Fibroblast of lung (primary cell): ENCODE measurements at regions not wholly inside any gene's neighbourhood (a gene's known extent, or its start where the extent isn't known, plus 50 kb on each side); places are given as distances from the start of the nearest gene placed in this dataset.

Experiments
- DNase-seq, 2 donors: peaks; one replicate each; pipeline versions ENCODE4 v3.0.0 to v3.0.0-alpha.2; 2010; ENCODE audit warnings: low read depth in 2 of 2
- H2AFZ ChIP-seq: 2 replicates; pipeline ENCODE4 v1.5.1; 2012; ENCODE audit warnings: low read length, control low read depth, inconsistent platforms
- H3K27ac ChIP-seq: 2 replicates; pipeline ENCODE4 v1.5.1; 2011; ENCODE audit warnings: low read length, control low read depth; ENCODE audit not compliant: insufficient read depth
- H3K27me3 ChIP-seq: 2 replicates; pipeline ENCODE4 v1.5.1; 2011; ENCODE audit warnings: mild to moderate bottlenecking, low read length; ENCODE audit not compliant: control insufficient read depth, insufficient read depth
- H3K36me3 ChIP-seq: 2 replicates; pipeline ENCODE4 v1.5.1; 2011; ENCODE audit warnings: low read length; ENCODE audit not compliant: control insufficient read depth, insufficient read depth
- H3K4me1 ChIP-seq: 2 replicates; pipeline ENCODE4 v1.5.1; 2011; ENCODE audit warnings: low read length; ENCODE audit not compliant: control insufficient read depth, insufficient read depth; ENCODE audit errors: extremely low read depth
- H3K4me2 ChIP-seq: 2 replicates; pipeline ENCODE4 v1.5.1; 2011; ENCODE audit warnings: low read length, control low read depth; ENCODE audit not compliant: insufficient read depth; ENCODE audit errors: extremely low read depth
- H3K4me3 ChIP-seq, 4 experiments: fragments of 200-600 bp in 1 of 4; sonication (generic) in 1 of 4; replicated peaks in 1 of 4; 2 replicates each; pipeline ENCODE4 v1.5.1; 2011 to 2016; ENCODE audit warnings: low read length in 4 of 4, low read depth in 3 of 4, mild to moderate bottlenecking in 3 of 4, control low read depth in 2 of 4, inconsistent platforms in 1 of 4, mixed read lengths in 1 of 4; ENCODE audit not compliant: insufficient read depth in 1 of 4; ENCODE audit errors: control extremely low read depth in 1 of 4
- H3K79me2 ChIP-seq: 2 replicates; pipeline ENCODE4 v1.5.1; 2012; ENCODE audit warnings: mild to moderate bottlenecking, low read length, inconsistent platforms; ENCODE audit not compliant: control insufficient read depth, insufficient read depth
- H3K9ac ChIP-seq: 2 replicates; pipeline ENCODE4 v1.5.1; 2011; ENCODE audit warnings: mild to moderate bottlenecking, low read length, control low read depth; ENCODE audit not compliant: insufficient read depth
- H3K9me3 ChIP-seq: 2 replicates; pipeline ENCODE4 v1.5.1; 2012; ENCODE audit warnings: low read depth, low read length; ENCODE audit not compliant: control insufficient read depth, insufficient read depth
- H4K20me1 ChIP-seq: 2 replicates; pipeline ENCODE4 v1.5.1; 2011; ENCODE audit warnings: low read length; ENCODE audit not compliant: control insufficient read depth, insufficient read depth; ENCODE audit errors: extremely low read depth
- EZH2 ChIP-seq: IDR thresholded peaks from 2 replicates; pipeline ENCODE4 v1.5.1; 2012; ENCODE audit warnings: low read length, control low read depth, mild to moderate bottlenecking; ENCODE audit errors: missing control alignments
- TF ChIP-seq, protein P1 (sequence below), 2 donors: IDR thresholded peaks in 1 of 2; conservative IDR thresholded peaks in 1 of 2; 1 replicate in 1 of 2; 2 replicates in 1 of 2; pipeline ENCODE4 v1.5.1; 2011 to 2012; ENCODE audit warnings: low read length in 2 of 2, control low read depth in 1 of 2, inconsistent platforms in 1 of 2, low read depth in 1 of 2, mild to moderate bottlenecking in 1 of 2

DNA sequence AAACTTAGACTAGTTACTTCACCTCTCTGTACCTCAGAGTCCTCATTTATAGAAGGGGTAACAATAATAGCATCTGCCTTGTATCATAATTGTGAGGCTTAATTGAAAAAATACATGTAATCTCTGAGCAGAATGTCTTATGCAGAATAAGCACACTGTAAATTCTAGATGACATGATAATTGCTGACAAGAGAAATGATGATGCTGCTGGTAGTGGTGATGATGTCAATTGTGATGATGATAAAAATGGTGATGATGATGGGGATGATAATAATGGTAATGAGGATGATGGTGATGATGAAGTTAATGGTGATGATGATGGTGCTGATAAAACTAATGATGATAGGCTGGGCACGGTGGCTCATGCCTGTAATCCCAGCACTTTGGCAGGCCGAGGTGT, 346.1 kb upstream of the CDH4 start:
- Histone ChIP-seq H3K4me2 (no peak overlapping the region), H3K36me3 (no peaks in the 10 kb centered on the region), H3K79me2 (no peaks in the 10 kb centered on the region), H3K27me3 (no peaks in the 10 kb centered on the region), H3K9me3 (no peaks in the 10 kb centered on the region), H2AFZ (no peak overlapping the region), H3K27ac (no peak overlapping the region), H4K20me1 (no peaks in the 10 kb centered on the region), H3K4me1 (no peaks in the 10 kb centered on the region), H3K4me3 (no peak overlapping the region), H3K9ac (no peak overlapping the region)
- no peak for DNase-seq
- TF ChIP-seq, protein P1, sequence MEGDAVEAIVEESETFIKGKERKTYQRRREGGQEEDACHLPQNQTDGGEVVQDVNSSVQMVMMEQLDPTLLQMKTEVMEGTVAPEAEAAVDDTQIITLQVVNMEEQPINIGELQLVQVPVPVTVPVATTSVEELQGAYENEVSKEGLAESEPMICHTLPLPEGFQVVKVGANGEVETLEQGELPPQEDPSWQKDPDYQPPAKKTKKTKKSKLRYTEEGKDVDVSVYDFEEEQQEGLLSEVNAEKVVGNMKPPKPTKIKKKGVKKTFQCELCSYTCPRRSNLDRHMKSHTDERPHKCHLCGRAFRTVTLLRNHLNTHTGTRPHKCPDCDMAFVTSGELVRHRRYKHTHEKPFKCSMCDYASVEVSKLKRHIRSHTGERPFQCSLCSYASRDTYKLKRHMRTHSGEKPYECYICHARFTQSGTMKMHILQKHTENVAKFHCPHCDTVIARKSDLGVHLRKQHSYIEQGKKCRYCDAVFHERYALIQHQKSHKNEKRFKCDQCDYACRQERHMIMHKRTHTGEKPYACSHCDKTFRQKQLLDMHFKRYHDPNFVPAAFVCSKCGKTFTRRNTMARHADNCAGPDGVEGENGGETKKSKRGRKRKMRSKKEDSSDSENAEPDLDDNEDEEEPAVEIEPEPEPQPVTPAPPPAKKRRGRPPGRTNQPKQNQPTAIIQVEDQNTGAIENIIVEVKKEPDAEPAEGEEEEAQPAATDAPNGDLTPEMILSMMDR (conservative IDR thresholded peaks at IDR 0.05 in 1 of 2, IDR thresholded peaks at IDR 0.05 in 1 of 2; ENCODE audit: low read depth in 1 of 2, low read length in 2 of 2) = no peak
- no peak for TF ChIP-seq EZH2

DNA sequence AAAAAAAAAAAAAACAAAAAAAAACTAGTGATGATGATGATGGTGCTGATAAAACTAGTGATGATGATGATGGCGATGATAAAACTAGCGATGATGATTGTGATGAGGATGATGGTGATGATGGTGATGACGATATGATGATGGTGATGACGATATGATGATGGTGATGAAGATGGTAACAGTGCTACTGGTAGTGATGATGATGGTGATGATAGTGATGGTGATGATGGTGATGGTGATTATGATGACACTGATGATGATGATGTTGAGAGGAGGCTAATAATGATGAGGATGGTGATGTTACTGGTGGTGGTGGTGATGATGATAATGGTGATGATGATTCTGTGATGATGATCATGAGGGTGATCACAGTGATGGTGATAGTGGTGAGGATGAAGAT, 345.5 kb upstream of the CDH4 start:
- Histone ChIP-seq H3K79me2 (no peaks in the 10 kb centered on the region), H4K20me1 (no peaks in the 10 kb centered on the region), H3K27ac (no peak overlapping the region), H3K27me3 (no peaks in the 10 kb centered on the region), H3K36me3 (no peaks in the 10 kb centered on the region), H3K4me2 (no peak overlapping the region), H3K9ac (no peak overlapping the region), H2AFZ (no peak overlapping the region), H3K4me3 (no peak overlapping the region), H3K4me1 (no peaks in the 10 kb centered on the region), H3K9me3 (no peaks in the 10 kb centered on the region)
- DNase-seq = no peak
- no peak for TF ChIP-seq EZH2
- TF ChIP-seq, protein P1 (conservative IDR thresholded peaks at IDR 0.05 in 1 of 2, IDR thresholded peaks at IDR 0.05 in 1 of 2; ENCODE audit: low read depth in 1 of 2, low read length in 2 of 2) = no peak

DNA sequence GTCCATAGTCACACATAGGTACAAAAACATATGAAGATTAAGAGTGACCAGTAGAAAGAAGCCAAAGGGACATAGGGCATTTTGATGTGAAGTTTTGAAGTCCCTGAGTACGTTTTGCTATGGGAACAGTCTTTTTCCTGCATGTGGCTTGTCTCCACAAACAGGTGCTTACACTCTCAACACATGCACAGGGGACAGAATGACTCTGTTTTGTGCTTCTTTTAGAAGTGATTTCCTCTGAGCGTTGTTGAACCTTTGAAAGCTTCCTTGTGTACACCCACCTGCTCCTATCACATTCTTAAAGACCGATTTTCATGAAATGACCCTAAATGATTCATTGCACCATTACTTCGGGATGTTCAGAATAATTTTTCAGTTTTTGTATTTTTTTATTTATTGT, 338.8 kb upstream of the CDH4 start:
- Histone ChIP-seq H2AFZ (no peak overlapping the region), H3K9ac (no peak overlapping the region), H3K27ac (no peak overlapping the region), H3K36me3 (no peaks in the 10 kb centered on the region), H3K4me1 (no peaks in the 10 kb centered on the region), H3K4me3 (no peak overlapping the region), H3K27me3 (no peaks in the 10 kb centered on the region), H3K9me3 (no peaks in the 10 kb centered on the region), H3K79me2 (no peaks in the 10 kb centered on the region), H4K20me1 (no peaks in the 10 kb centered on the region), H3K4me2 (no peak overlapping the region)
- no peak for DNase-seq
- TF ChIP-seq, protein P1 (conservative IDR thresholded peaks at IDR 0.05 in 1 of 2, IDR thresholded peaks at IDR 0.05 in 1 of 2; ENCODE audit: low read depth in 1 of 2, low read length in 2 of 2) = no peak
